ENCODE measurements at regions not wholly inside any gene's neighbourhood (a gene's known extent, or its start where the extent isn't known, plus 50 kb on each side); places are given as distances from the start of the nearest gene placed in this dataset.
A peak's percentile ranks its signal among the peaks of the same experiment; 100 is the strongest.
"Not testable (repeated sequence)": the region's sequence is repeated elsewhere in the genome, so short reads cannot be mapped to it uniquely, and the experiment has no call there.

DNA sequence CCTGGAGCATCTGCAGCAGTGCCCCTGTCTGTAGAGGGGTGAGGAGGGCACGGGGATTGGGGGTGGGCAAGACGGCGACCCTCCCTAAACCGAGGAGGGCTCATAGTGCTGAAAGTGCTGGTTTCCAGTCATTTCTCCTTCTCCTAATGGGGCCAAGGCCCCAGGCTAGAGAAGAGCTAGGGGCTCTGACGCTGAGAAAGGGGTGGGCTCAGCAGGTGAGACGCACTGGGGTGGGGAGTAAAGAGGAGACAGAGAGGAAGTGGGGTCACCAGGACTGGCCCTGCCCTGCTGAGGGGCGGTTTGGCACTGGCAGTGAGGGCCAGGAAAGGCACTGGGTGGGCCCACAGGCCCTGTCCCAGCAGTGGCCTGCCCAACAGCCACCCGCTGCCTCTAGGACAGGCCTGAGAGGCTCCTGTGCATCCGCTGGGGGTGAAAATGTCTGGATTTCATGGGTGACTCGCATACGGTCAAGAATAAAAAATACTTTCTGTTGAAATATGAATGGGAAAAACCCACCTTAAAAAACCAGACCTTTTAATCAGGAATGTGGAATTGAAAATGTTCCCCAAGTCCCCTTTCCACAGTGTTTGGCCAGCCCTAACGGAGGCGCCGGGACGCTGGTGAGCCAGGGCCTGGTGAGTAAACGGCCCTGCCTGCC lies 122.4 kb upstream of the SMURF2 start:
- no peak for DNase-seq (ENCODE audit: low read depth in 2 of 2)

DNA sequence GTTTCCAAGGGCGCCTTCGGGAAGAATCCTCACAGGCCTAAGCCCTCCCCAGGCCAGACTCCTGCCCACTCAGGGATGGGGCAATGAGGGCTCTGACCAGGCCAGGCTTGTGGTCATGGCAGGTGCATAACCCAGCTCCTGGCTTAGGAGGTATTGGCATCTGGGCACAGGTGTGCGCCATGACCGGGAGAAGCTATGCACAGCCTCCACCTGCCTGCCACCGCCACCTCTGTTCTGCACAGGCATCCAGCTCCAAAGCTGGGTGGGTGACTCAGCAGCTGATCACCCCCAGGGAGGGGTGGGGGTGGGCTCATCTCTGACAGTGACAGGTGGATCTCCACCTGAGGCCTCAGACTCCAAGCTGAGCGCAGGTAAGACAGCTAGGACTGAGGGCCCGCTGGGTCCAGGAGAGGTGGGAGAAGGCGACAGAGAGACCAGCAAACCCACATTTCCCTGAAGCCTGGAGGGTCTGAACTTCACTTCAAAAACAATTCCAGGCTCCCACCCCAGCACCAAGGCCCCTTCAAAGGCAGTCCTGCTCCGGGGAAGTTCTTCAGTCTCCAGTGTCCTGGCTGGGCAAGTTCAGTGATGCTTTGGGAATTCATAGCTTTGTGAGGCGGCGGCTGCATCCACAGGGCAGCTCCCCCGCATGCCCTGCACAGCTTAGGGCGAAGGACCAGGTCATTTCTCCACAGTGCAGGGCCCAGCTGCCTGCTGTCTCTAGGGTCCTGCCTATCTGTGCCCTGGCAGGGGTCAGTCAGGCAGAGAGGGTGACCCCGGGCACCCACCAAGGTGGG lies 121.6 kb upstream of the SMURF2 start:
- no peak for DNase-seq (ENCODE audit: low read depth in 2 of 2)

DNA sequence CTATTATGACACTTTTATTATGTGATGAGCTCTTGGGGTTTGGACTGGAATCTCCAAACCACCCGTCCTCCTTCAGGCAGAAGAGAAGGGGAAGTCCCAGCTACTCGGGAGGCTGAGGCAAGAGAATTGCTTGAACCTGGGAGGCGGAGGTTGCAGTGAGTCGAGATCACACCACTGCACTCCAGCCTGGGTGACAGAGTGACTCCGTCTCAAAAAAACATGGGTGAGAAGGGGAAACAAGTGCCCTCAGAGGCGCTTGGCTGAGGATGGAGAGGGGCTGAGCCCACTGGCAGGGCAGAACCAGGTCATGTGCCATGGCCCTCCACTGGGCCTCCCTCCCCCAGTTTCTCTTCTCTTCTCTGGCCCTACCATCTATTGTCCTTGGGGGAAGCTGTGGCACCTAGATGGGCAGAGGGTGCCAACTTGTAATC lies 120.9 kb upstream of the SMURF2 start:
- no peak for DNase-seq (ENCODE audit: low read depth in 2 of 2)

DNA sequence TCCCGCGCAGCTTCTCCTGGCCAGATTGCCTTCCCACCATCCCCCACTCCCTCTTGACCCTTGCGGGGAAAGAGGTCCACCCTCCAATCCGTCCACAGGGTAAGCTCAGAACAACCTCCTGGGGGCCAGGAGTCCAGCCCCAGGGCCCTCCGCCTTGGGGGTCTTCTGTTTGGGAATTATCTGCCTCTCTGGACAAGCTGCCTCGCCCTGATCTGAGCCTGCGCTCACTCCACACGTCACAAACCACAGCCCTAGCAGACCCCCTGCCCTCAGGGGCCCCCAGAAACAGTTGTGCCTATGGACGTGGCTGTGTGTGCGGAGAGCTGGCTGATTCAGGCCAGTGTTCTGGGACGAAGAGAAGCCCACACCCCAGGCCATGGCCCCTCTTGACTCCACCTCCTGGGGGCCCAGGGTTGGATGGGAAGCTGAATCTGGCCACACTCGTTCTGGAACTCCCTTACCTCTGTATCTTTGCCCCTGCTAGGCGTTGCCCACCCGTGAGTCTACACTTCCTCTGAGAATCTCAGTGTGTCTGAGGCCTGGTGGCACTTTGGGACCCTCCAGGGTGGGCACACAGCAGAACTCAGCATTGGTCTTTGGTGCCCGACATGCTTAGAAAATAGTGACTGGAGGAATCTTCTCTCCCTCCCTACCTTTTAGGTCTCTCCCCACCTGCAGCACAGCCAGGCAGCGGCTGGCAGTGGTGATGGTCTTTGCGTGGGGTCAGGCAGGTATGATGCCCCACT lies 119.9 kb upstream of the SMURF2 start:
- DNase-seq (ENCODE audit: low read depth in 2 of 2), result no peak

DNA sequence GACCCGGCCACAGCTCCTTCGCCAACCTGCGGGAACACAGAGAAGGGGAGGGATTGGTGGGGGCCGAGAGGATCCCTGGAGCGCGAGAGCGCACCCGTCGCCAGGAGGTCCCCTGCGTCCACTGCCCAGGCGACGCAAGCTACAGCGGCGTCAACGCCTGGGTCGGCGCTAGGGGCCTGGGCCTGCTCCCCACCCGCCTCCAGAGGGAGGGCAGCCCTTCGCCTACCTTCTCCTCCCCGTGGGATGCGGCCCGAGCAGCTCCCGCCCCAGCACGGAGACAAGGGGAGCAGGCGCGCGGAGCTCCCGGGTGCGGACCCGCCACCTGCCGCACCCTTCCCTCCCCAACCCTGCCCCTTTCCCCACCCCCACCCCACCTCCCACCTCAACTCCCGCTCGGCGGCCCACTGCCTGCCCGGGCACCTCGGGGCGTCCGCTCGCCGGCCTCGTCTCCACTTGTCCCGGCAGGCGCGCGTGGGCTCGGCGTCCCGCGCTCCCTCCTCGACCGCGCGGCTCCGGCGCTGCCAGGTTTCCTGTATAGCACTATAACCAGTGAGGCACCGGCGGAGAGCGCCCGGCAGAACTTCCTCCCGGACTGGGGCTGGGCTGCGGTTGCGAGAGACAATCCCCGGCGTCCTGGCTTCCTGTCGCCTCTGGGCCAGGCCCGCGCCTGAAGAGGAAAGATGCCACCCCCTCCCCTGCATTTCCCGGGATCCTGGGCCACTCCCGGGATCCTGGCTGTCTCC lies 119.1 kb upstream of the SMURF2 start:
- no peak for DNase-seq (ENCODE audit: low read depth in 2 of 2)

DNA sequence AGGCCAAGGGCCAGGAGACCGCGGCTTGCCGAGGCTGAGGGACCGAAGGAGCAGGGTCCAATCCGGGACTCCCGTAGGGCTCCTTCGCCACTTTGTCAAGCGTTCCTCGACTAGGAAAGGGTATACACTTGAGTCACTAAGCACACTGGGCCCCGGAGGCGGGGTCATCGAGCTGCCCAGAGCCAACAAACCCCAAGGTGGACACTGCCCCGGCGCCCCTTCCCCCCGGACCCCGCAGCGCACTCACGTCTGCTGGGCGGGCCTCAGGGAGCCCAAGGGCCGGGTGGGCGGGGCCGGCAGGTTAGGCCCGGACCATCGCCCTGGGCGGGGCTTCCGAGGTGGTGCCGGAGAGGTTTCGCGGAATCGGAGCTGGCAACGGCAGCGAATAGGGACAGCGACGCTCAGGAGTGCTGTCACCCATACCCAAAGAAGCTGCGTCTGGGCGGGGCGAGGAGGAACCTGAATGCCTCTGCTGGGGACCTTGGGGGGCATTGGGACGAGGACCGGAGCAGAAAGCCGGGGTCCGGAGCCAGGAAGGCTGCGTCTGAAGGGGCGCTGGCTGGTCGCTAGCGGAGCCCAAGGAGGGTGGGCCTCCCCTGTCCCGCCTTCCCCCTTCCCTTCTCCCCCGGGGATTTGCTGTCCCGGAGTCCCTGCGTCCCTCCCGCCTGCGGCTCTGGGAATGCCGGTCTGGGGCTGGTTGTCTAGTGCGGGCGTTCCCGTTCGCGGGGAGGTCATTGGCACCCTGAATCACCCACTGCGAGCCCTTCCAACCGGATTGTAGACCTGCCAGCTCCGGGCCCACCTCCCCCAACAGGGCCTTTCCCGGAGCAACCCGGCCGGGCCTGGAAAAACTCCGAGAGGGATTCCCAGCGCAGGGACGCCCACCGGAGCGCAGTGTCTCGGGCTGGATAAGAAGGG lies 118.2 kb upstream of the SMURF2 start:
- DNase-seq (ENCODE audit: low read depth in 2 of 2), result peak; percentile 37 to 54

DNA sequence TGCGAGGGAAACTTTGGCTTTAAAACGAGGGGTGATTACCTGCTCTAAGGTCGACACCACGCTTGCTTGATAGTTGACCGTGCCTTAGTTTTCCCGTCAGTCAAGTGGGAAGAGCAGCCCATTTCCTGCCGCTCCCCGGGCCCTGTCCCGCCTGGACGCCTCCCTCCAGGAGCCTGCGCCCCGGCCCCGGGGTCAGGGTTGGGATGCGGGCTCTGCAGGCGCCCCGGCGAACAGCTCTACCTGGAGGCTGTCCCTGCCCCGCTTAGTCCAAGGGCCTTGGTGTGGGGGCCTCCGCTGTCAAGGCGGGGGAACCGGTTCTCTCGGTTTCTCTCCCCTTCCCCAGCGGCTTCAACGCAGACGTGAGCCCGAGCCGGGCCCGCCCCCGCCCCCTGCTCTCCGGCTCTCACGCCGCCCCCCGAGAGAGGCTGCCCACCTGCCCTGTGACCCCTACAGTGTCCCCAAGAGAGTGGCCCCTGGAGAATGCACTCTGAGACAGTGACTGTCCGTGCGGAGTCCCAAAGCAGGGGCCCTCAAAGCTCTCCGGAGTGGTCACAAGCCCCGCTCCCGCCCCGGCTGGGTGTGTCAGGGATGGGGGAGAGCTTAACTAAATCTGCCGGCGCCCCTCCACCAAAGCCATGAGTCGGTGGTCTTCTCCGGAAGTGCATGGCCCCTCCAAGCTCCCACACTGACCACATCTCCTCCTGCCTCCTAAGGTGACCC lies 117.4 kb upstream of the SMURF2 start:
- no peak for DNase-seq (ENCODE audit: low read depth in 2 of 2)

DNA sequence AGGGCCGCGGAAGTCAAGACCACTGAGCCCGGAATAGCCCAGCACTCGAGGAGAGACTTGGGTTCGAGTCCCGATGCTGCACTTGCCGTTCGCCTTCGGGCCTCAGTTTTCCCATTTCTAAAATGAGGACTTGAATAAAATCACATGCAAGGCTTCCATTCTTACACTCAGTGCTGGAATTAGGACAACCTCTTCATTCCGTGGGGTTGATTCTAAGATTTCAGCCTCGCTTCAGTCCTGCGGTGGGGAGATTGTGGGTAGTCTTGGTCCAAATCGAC lies 116.9 kb upstream of the SMURF2 start:
- DNase-seq (ENCODE audit: low read depth in 2 of 2), result not testable (repeated sequence)

DNA sequence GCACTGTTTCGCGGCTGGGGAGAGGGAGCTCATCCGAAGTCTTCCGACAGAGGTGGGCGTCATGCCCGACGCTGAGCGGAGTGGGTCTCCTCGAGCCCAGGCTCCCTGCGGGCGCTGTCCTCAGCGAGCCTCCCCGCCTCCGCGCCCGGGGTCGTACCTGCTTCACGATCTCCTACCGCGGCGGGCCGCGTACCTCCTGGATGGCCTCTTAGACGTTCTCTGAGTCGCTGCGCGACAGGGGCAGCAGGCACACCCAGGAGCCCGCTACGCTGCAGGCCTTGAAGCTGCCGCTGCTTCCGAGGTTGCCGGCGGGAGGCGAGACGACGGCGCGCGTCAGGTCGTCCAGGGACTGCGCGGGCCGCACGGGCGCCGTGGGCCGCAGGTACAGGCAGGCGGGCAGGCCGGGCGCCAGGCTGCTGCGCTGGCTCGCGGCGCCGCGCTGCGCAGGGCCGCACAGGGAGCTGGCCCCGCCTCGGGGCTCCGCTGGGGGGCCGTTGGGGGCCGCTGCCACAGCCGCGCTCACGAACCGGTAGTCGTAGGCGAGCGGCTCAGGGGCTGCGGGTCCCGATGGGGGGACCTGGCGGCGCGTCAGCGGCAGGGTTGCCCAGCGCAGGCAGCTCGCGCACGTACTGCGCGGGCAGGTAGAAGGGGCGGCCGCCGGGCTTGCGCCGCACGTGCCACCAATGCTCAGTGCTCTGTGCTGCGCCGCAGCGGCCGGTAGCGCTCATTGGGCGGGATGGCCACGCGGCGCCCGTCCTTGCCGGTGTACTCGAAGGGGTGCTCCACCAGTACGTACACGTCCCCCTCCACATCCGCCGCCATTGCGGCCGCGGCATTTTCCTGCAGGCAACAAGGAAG lies 116.4 kb upstream of the SMURF2 start:
- no peak for DNase-seq (ENCODE audit: low read depth in 2 of 2)

DNA sequence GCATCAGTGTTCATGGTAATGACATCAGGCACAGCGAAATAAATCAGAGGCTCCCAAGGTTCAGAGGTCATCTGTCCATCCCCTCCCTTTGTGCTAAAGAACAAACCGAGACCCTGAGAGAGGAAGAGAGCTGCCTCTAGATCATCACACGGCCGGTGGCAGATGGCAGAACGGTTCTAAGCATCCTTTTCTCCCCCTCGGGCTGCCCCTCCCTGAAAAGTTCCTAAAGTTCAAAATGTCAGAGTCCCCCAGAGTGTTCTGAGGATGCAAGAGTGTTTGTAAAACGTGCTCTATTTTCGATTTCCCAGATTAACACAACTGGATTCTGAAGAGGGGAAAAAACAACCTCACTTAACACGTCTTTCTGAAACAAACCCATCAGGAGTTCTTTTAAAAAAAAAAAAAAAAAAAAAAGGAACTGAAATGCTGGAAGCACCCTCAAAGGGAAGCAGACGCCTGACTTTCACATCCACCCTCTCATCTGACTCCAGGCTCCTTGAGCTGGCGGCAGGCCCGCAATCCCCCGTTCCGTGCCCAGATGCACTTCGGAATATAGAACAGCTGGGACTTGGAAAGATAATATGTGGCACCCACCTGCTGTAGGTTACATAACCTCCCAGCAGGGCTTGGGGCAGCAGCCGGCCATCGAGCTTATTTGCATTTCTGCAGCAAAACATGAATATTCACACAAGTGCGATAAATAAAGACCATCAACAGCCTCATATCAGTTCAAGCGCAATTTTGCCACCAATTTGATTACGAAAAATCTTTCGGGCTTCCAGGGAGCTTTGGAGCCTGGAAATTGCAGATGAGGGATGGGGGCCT lies 115.5 kb upstream of the SMURF2 start:
- no peak for DNase-seq (ENCODE audit: low read depth in 2 of 2)

DNA sequence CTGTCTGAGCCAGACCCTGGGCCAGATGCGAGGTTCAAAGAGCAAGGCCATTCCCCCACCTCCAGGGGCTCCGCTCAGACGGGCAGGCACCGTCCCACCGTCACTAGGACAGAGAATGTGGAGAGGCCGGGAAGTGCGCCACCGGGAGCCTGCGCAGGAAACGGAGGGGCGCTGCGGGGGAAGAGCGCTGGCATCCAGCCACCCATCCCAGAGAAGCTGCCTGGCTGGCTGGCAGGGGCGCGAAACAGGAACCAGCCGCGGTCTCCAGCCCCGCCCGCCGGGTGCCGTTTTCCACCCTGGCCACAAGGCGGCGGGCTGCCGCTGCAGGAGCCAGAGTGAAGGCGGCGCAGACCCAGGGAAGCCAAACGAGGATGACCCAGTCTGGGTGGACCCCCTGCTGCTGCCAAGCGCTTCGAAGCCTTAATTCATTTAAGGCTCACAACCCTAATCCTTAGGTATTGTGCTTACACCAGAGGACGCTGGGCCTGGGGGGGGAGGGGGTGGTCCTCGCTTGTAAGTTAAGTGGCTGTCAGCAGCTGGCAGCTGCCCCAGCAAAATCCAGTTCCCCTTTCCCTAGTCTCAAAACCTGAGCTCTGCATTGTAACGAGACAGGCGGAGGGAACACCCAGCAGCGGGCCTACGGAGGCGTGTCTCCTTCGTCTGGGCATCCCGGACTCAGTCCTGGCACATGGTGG lies 114.8 kb upstream of the SMURF2 start:
- peak in 1 of 2 donors; percentile 41 for DNase-seq (ENCODE audit: low read depth in 2 of 2)

DNA sequence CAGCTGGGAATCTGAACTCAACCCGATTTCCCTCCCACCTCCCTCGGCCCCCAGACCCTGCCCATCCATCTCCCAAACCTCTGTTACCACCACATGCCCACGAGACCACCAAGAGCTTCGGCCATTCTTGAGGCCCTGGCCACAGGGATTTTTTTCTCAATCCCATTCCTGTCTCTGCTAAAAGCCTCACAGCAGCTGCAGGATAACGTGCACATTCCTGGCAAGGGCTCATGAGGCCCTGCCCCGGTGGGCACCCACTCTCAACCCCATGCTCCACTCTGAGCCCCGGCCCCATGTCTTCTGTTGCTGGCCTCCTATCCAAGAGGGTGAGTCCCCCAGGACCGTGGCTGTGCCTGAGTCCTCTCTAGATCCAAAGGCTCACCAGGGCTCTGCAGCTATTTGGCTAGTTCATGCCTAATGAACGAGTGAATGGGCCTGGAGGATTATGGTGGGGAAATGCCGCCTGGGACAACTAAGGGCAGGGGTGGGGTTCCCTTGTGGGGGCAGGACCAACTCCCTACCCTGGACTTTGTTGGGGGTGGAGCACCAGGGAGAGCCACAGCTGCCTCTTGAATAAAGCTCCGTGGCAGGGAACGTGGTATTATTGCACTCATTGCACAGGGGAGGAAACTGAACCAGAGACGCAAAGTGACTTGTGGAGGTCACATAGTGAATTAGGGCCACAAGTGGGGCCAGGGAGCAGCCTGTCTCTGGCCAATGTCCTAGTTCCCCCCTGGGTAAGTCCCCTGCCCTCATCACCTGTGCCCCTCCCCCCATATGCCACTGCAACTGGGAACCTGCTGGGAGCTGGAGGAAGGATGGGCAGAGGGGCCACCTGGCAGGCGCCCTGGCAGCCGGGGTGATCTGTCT lies 113.8 kb upstream of the SMURF2 start:
- DNase-seq (ENCODE audit: low read depth in 2 of 2), result no peak

DNA sequence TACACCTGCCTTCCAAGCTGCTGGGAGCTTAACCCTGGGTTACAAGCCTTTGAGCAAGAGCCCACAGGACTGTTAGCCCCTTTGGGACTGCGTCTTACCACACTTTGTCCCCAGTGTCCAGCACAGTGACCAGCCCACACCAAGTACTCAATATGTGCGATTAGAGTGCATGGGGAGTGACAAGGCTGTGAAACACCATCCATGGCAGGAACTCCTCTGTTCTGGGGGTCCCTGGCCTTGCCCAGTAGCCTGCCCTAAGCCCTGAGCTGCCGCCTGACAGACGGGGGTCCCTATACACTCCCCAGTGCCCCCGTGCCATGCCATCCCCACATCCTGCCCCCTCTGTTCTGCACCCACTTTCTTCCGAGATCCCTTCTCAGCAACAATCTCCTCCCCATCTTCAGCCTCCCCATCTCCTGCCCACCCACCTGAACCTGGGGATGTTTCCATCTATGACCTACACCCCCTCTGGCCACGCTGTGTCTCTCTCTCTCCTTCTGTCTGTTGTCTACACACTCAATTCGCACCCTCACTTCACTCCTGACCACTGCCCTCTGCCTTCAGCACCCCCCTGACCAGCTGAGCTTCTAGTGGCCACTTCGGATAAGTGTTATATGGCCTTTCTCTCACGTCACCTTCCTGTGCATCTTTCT lies 112.9 kb upstream of the SMURF2 start:
- no peak for DNase-seq (ENCODE audit: low read depth in 2 of 2)

DNA sequence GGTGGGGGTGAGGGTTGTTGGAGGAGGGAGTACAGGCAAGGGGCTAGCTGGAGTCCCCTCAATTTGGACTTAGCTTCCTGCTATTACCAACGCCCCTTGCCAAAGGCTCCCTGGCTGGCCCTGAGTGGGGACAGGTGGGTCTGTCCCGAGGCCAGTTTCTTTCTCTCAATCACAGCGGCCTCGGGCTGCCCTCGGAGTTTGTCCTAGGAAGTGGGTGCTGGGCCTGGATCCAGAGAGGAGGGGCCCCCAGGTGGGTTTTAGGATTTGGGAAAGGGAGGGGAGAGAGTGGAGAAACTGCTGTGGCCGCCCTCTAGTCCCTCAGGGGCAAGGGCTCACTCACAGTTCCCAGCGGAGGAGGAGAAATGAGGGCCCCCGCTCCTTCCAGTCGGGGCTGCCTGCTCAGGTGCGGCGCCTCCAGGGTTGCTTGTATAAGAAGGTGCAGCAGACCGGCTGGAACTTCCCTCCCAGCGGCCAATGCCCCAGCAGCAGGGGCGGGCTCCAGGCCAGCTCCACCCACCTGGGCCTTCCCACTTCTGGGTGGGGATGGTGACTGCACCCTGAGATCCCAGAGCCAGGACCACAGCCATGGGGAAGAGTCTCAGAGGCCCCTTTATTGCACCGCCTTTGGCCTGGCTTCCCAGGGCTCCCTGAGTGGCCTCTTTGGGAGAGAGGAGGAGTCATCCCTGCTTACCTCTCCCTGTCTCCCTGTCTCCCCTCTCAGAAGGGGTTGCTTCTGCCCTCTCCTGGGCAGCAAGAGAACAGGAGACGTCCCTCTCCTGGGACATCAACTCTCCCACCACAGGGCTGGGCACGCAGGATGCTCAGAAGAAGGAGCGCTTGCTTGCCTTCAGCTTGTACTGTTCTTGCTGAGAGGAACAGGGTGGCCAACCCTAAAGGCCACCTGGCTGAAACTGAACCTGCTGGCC lies 112.0 kb upstream of the SMURF2 start:
- no peak for DNase-seq (ENCODE audit: low read depth in 2 of 2)

DNA sequence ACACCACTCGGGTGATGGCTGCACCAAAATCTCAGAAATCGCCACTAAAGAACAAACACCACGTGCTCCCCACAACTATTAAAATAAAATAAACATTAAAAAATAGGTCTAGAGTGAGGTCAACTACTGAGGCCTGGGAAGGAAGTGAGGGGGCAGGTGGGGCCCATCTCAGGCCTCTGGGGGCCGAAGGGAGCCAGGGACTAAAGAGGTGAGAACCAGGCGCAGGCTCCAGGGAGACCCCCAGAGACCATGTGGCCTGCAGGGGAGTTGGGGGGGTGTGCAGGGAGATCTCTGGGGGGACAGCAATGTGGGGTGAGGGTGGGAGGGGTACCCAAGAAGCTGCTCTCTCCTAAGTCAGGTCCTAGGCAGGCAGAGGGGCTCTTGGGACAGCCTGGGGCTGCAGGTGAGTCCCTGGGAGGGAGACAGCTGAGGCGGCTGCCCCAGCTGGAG lies 111.3 kb upstream of the SMURF2 start:
- no peak for DNase-seq (ENCODE audit: low read depth in 2 of 2)

Measured in stimulated activated CD8-positive, alpha-beta memory T cell treated with anti-CD3 and anti-CD28 coated beads, Interleukin-15, amount 100 ng/mL, for 4 hours (primary cell).